ENCODE measurements at regions not wholly inside any gene's neighbourhood (a gene's known extent, or its start where the extent isn't known, plus 50 kb on each side); places are given as distances from the start of the nearest gene placed in this dataset.
"Not testable (repeated sequence)": the region's sequence is repeated elsewhere in the genome, so short reads cannot be mapped to it uniquely, and the experiment has no call there.

- no peak for DNase-seq
- CTCF ChIA-PET: no interaction called here
- H3K27ac Mint-ChIP-seq: no peak overlapping the region
- no peaks in the 10 kb centered on the region for H3K4me1 Mint-ChIP-seq
- no peak overlapping the region for H3K4me3 Mint-ChIP-seq
- no peak for ATAC-seq
- H3K9me3 Mint-ChIP-seq (ENCODE audit: low read depth): no peaks in the 10 kb centered on the region
- H3K36me3 Mint-ChIP-seq: no peaks in the 10 kb centered on the region
- H3K27me3 Mint-ChIP-seq: peaks cover 46% of the 10 kb centered on the region
Observed at GRCh38 chr2:172299741-172300140, 127.6 kb upstream of the ITGA6 start.

- Mint-ChIP-seq H3K9me3 (ENCODE audit: low read depth) (no peaks in the 10 kb centered on the region), H3K27me3 (peaks cover 45% of the 10 kb centered on the region), H3K4me3 (no peak overlapping the region), H3K36me3 (no peaks in the 10 kb centered on the region), H3K27ac (no peak overlapping the region), H3K4me1 (no peaks in the 10 kb centered on the region)
- CTCF ChIA-PET: no interaction called here
- ATAC-seq: no peak
- DNase-seq: no peak
Observed at GRCh38 chr2:172300851-172301250, 126.5 kb upstream of the ITGA6 start.

GRCh38 chr2:172305066-172305465 is 122.3 kb upstream of the ITGA6 start:
- H3K27ac Mint-ChIP-seq: no peak overlapping the region
- CTCF ChIA-PET: no interaction called here
- ATAC-seq (no peak), DNase-seq (no peak)
- H3K36me3 Mint-ChIP-seq: no peaks in the 10 kb centered on the region
- H3K4me3 Mint-ChIP-seq: no peak overlapping the region
- no peaks in the 10 kb centered on the region for H3K4me1 Mint-ChIP-seq
- H3K27me3 Mint-ChIP-seq: peaks cover 13% of the 10 kb centered on the region
- no peaks in the 10 kb centered on the region for H3K9me3 Mint-ChIP-seq (ENCODE audit: low read depth)

GRCh38 chr2:172307800-172308199 is 119.6 kb upstream of the ITGA6 start:
- no peak overlapping the region for H3K4me3 Mint-ChIP-seq
- peaks cover 5% of the 10 kb centered on the region for H3K27me3 Mint-ChIP-seq
- CTCF ChIA-PET: no interaction called here

GRCh38 chr2:172308253-172308935 is 119.0 kb upstream of the ITGA6 start:
- Mint-ChIP-seq H3K4me3 (no peak overlapping the region), H3K9me3 (ENCODE audit: low read depth) (no peaks in the 10 kb centered on the region), H3K27me3 (peaks cover 5% of the 10 kb centered on the region), H3K36me3 (no peaks in the 10 kb centered on the region), H3K27ac (no peak overlapping the region), H3K4me1 (no peaks in the 10 kb centered on the region)
- ATAC-seq (no peak), DNase-seq (no peak)
- CTCF ChIA-PET: no interaction called here

More at GRCh38 chr2:172307800-172308199, 119.6 kb upstream of the ITGA6 start:
- no peak overlapping the region for H3K27ac Mint-ChIP-seq
- DNase-seq (no peak), ATAC-seq (no peak)
- H3K9me3 Mint-ChIP-seq (ENCODE audit: low read depth): no peaks in the 10 kb centered on the region
- no peaks in the 10 kb centered on the region for H3K36me3 Mint-ChIP-seq
- H3K4me1 Mint-ChIP-seq: no peaks in the 10 kb centered on the region

DNA sequence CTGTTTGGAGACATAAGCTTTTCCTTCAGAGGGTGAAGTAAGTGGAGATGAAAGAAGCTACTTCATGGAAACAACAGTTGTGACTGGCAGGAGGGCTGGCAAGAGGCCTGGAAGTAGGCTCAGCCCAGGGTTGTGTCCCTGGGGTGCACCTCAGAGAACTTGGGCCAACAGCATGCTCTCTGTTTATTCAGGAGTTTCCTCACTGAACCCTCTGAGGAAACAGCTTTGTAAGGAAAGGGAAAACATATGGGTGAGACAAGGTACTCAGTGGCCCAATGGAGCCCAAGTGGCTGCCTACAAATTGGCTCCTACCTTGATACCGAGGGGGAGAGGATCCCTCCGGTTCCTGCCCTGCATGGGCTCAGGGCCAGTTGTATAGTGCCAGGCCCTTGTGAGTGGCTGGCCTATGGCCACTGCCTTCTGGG is 115.5 kb upstream of the ITGA6 start:
- Mint-ChIP-seq H3K4me3 (no peak overlapping the region), H3K36me3 (no peaks in the 10 kb centered on the region), H3K9me3 (ENCODE audit: low read depth) (no peaks in the 10 kb centered on the region), H3K4me1 (no peaks in the 10 kb centered on the region), H3K27ac (no peak overlapping the region), H3K27me3 (no peaks in the 10 kb centered on the region)
- CTCF ChIA-PET: no interaction called here
- ATAC-seq (no peak), DNase-seq (no peak)

DNA sequence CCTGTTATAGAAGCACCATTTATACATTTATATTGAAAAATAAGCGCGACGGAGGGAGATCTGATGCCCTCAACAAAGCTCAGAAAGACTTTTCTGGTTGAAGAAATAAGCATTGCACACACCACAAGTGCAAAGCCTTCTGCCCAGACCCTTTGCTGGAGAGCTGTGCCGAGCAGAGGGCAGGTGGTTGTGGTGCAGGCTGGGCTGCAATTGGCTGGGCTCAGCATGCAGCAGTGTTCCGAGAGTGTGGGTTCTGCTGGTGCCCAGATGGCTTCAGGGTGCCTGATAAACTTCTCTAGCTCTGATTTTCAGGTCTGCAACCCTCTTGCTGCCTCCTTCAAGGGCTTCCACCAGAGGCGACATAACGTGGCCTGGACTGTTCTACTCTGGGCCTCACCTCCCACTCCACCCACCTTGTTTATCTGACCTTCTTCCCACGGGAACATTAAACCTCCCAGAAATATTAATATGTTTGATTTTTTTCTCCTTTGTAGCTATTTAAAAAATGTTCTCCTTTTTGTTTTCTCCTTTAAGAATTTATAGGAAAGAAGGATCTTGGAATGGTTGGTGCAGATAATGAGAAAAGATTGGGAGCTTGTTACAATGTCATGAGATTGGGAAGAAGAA is 113.6 kb upstream of the ITGA6 start:
- H3K9me3 Mint-ChIP-seq (ENCODE audit: low read depth): no peaks in the 10 kb centered on the region
- no peaks in the 10 kb centered on the region for H3K36me3 Mint-ChIP-seq
- no peak overlapping the region for H3K4me3 Mint-ChIP-seq
- H3K4me1 Mint-ChIP-seq: no peaks in the 10 kb centered on the region
- DNase-seq (no peak), ATAC-seq (no peak)
- H3K27me3 Mint-ChIP-seq: no peaks in the 10 kb centered on the region
- CTCF ChIA-PET: no interaction called here
- H3K27ac Mint-ChIP-seq: no peak overlapping the region

DNA sequence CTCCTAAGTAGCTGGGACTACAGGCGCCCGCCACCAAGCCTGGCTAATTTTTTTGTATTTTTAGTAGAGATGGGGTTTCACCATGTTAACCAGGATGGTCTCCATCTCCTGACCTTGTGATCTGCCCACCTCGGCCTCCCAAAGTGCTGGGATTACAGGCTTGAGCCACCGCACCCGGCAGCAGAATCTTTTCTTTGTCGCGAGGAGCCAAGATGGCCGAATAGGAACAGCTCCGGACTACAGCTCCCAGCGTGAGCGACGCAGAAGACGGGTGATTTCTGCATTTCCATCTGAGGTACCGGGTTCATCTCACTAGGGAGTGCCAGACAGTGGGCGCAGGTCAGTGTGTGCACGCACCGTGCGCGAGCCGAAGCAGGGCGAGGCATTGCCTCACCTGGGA is 112.3 kb upstream of the ITGA6 start:
- H3K27ac Mint-ChIP-seq; H3K4me3 Mint-ChIP-seq; H3K9me3 Mint-ChIP-seq (ENCODE audit: low read depth); H3K36me3 Mint-ChIP-seq; H3K27me3 Mint-ChIP-seq; DNase-seq; ATAC-seq; CTCF ChIA-PET; H3K4me1 Mint-ChIP-seq: not testable (repeated sequence)

DNA sequence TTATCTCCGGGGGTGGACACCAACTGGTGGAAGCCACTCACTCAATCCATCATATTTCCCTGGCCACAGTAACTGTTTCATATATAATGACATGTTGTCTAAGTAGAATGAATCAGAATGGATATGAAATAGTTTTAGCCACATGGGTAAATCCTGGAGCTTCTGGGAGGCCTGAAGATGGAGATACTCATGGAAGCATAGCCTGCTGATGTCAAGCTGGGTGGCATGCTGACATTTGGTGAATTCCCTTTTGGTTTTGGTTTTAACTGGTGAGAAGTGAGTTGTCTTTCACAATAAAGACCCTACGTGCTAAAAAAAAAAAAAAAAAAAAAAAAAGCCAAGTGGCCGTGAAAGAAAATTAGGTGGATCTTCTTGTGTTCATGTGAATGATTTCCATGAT is 105.3 kb upstream of the ITGA6 start:
- Mint-ChIP-seq H3K4me3 (no peak overlapping the region), H3K9me3 (ENCODE audit: low read depth) (peaks cover 3% of the 10 kb centered on the region), H3K27me3 (no peaks in the 10 kb centered on the region), H3K27ac (no peak overlapping the region), H3K4me1 (no peaks in the 10 kb centered on the region), H3K36me3 (no peaks in the 10 kb centered on the region)
- DNase-seq (no peak), ATAC-seq (no peak)
- CTCF ChIA-PET: no interaction called here

GRCh38 chr2:172323256-172323655 is 104.1 kb upstream of the ITGA6 start:
- H3K9me3 Mint-ChIP-seq (ENCODE audit: low read depth): peaks cover 3% of the 10 kb centered on the region
- CTCF ChIA-PET: no interaction called here
- no peaks in the 10 kb centered on the region for H3K4me1 Mint-ChIP-seq

DNA sequence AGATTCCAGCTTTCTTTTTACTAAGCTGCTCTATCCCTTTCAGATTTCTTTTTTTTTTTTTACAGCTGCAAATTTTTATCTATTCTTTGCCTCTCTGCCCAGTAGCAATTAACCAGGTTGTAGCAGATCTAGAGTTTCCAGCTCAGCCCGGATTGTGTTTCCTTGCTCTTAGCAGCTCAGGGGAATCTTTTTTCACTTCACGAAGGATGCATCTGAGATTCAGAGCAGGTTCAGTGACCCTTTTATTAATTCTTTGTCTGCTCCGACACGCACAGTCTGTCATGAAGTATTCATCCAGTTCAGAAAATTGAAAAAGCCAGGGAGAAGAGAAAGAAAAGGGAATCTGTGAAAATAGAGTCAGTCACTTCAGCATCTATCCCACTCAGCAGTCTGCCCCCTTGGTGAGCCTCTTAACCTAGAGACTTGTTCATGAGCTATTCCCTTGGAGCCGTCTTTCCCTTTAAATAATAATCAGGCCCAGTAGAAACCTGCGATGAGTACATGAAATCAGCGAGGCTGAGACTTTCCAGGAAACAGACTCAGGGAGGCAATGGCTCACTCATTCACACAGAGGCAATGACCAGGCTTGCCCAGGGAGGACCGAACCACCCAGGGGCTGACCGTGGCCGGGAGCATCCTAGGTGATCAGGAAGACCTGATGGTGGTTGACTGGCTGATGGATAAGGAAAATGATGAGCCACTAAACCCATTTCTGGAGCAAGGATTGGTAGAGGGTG is 103.4 kb upstream of the ITGA6 start:
- CTCF ChIA-PET: no interaction called here
- H3K4me1 Mint-ChIP-seq: no peaks in the 10 kb centered on the region
- ATAC-seq (no peak), DNase-seq (no peak)
- H3K9me3 Mint-ChIP-seq (ENCODE audit: low read depth): peaks cover 3% of the 10 kb centered on the region
- no peak overlapping the region for H3K27ac Mint-ChIP-seq
- no peaks in the 10 kb centered on the region for H3K36me3 Mint-ChIP-seq
- H3K4me3 Mint-ChIP-seq: no peak overlapping the region
- no peaks in the 10 kb centered on the region for H3K27me3 Mint-ChIP-seq

More at GRCh38 chr2:172323256-172323655, 104.1 kb upstream of the ITGA6 start:
- Mint-ChIP-seq H3K36me3 (no peaks in the 10 kb centered on the region), H3K4me3 (no peak overlapping the region), H3K27me3 (no peaks in the 10 kb centered on the region), H3K27ac (no peak overlapping the region)
- ATAC-seq: no peak
- no peak for DNase-seq

DNA sequence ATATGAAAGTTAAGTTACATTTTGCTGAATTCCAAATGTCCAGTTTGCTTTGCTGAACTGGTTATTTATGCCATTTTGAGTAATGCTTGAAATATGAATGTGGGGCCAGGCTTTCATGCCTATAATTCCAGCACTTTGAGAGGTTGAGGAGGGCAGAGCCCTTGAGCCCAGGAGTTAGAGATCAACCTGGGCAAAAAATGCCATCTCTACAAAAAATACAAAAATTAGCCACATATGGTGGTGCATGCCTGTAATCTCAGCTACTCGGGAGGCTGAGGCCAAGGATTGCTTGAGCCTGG is 101.2 kb upstream of the ITGA6 start:
- no peaks in the 10 kb centered on the region for H3K4me1 Mint-ChIP-seq
- peaks cover 3% of the 10 kb centered on the region for H3K9me3 Mint-ChIP-seq (ENCODE audit: low read depth)
- H3K4me3 Mint-ChIP-seq: no peak overlapping the region
- no peak for ATAC-seq
- H3K36me3 Mint-ChIP-seq: no peaks in the 10 kb centered on the region
- H3K27me3 Mint-ChIP-seq: no peaks in the 10 kb centered on the region
- CTCF ChIA-PET: no interaction called here
- DNase-seq: no peak
- no peak overlapping the region for H3K27ac Mint-ChIP-seq

- DNase-seq (no peak), ATAC-seq (no peak)
- Mint-ChIP-seq H3K4me3 (no peak overlapping the region), H3K27me3 (no peaks in the 10 kb centered on the region), H3K36me3 (no peaks in the 10 kb centered on the region), H3K9me3 (ENCODE audit: low read depth) (no peaks in the 10 kb centered on the region), H3K27ac (no peak overlapping the region), H3K4me1 (no peaks in the 10 kb centered on the region)
- CTCF ChIA-PET: no interaction called here
Observed at GRCh38 chr2:172328103-172328841, 99.1 kb upstream of the ITGA6 start.

- H3K27ac Mint-ChIP-seq: no peak overlapping the region
- no peaks in the 10 kb centered on the region for H3K4me1 Mint-ChIP-seq
- CTCF ChIA-PET: no interaction called here
- ATAC-seq: no peak
- no peaks in the 10 kb centered on the region for H3K27me3 Mint-ChIP-seq
- H3K36me3 Mint-ChIP-seq: no peaks in the 10 kb centered on the region
- no peaks in the 10 kb centered on the region for H3K9me3 Mint-ChIP-seq (ENCODE audit: low read depth)
- DNase-seq: no peak
- H3K4me3 Mint-ChIP-seq: no peak overlapping the region
Observed at GRCh38 chr2:172329416-172329773, 98.0 kb upstream of the ITGA6 start.
